GM23248 (cell line): ENCODE measurements at regions not wholly inside any gene's neighbourhood (a gene's known extent, or its start where the extent isn't known, plus 50 kb on each side); places are given as distances from the start of the nearest gene placed in this dataset.

Experiments
- EZH2 ChIP-seq: fragments of 200-600 bp; sonication (generic); IDR thresholded peaks from 2 replicates; pipeline ENCODE4 v1.6.1; 2018; ENCODE audit warnings: antibody characterized with exemption, mild to moderate bottlenecking; ENCODE audit not compliant: insufficient read depth, poor library complexity, severe bottlenecking
- EZH2phosphoT487 ChIP-seq: fragments of 200-600 bp; sonication (generic); IDR thresholded peaks from 2 replicates; pipeline ENCODE4 v1.6.1; 2018; ENCODE audit warnings: antibody characterized with exemption, moderate library complexity, mild to moderate bottlenecking, low read depth; ENCODE audit not compliant: insufficient read depth

- TF ChIP-seq EZH2 (no peak), EZH2phosphoT487 (no peak)
Measured at GRCh38 chr17:22703786-22704441, 1011.6 kb downstream of the KCNJ18 start.
